H1 (cell line): ENCODE measurements at regions not wholly inside any gene's neighbourhood (a gene's known extent, or its start where the extent isn't known, plus 50 kb on each side); places are given as distances from the start of the nearest gene placed in this dataset.

ENCODE experiments used
- CTCF ChIP-seq, 3 experiments: IDR thresholded peaks; 1 replicate in 2 of 3; 2 replicates in 1 of 3; pipeline versions ENCODE4 v1.5.1 to v1.6.1; 2011; ENCODE audit warnings: low read length in 3 of 3, mild to moderate bottlenecking in 3 of 3, inconsistent platforms in 2 of 3, low read depth in 1 of 3, moderate library complexity in 1 of 3; ENCODE audit not compliant: insufficient read depth in 1 of 3; ENCODE audit errors: control extremely low read depth in 1 of 3
- RFX5 ChIP-seq: IDR thresholded peaks from 2 replicates; pipeline ENCODE4 v1.6.1; 2011; ENCODE audit warnings: low read depth, low read length, improper control_type of control experiment, borderline replicate concordance

DNA sequence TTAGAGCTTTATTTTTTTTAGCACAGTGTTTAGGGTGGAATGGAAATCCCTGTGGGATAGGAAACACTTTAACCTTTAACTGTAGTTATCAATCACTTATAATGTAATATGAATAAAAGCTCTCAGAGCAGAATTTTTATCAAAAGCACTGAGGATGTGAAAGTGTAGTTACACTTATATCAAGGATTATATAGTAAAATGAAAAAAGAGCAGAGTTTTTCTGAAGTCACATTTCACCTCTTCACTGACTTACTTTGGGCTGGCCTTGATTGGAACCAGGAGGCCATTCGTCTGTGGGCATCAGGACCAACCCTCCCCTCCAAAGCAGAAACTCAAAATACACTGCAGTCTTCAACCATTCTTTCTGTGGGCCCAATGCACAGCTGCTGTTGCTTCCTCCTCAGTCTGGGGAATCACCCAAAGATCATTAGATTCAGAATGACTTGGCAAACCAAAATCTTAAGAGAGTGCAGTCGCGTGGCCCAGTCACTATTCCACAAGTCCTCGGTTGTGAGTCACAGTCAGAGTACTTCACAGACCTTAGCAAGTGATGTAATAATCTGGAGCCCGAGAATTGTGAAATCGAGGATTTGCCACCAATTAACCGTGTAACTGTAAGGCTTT lies 132.6 kb upstream of the COL8A1 start:
- TF ChIP-seq CTCF (IDR thresholded peaks at IDR 0.05; ENCODE audit: control extremely low read depth in 1 of 3, insufficient read depth in 1 of 3, low read depth in 1 of 3, low read length in 3 of 3) (no peak), RFX5 (no peak)
